ENCODE measurements at regions not wholly inside any gene's neighbourhood (a gene's known extent, or its start where the extent isn't known, plus 50 kb on each side); places are given as distances from the start of the nearest gene placed in this dataset.

DNA sequence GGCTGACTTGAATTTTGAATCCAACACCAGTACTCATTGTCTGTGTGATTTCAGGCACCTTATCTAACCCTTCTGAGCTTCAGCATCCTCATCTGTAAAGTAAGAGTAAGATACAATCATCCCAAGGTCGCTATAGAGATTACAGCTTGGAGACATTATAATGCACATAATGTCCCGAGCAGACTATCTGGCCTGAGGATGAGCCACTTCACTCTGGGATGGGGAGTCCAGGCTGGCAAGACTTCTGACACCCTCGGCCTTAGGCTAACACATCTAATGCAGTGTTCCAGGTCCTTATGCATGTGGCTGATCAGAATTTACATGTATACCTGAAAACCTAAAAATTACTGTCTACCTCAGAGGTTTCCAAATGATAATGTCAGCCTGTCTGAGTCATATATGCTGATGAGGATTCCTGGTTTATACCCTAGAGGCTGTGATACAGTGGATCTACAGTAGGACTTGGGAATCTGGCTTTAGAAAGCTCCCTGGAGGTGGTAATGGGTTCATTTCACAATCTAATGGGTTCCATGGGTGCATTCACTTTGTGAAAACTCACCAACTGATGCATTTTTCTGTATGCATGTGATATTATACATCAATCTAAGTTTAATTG is 229.0 kb upstream of the SLCO3A1 start:
- TF ChIP-seq POLR2A (IDR thresholded peaks at IDR 0.05) (no peak), CTCF (IDR thresholded peaks at IDR 0.05 in 4 of 5, conservative IDR thresholded peaks at IDR 0.05 in 1 of 5) (no peak)

All from gastrocnemius medialis (tissue), 4 donors.